HL-60 (cell line): ENCODE measurements at regions not wholly inside any gene's neighbourhood (a gene's known extent, or its start where the extent isn't known, plus 50 kb on each side); places are given as distances from the start of the nearest gene placed in this dataset.

Experiments
- DNase-seq, 2 experiments: peaks; one replicate each; pipeline ENCODE4 v3.0.0-alpha.2; 2010 to 2020; ENCODE audit warnings: low read depth in 1 of 2, low spot score in 1 of 2
- H3K27ac ChIP-seq: fragments of 250-450 bp; sonication (Bioruptor Pico); replicated peaks from 2 replicates; pipeline ENCODE4 v1.5.1; 2020; ENCODE audit warnings: mild to moderate bottlenecking, moderate library complexity
- H3K27me3 ChIP-seq: fragments of 250-450 bp; sonication (Bioruptor Pico); 2 replicates; pipeline ENCODE4 v1.5.1; 2021; ENCODE audit warnings: mild to moderate bottlenecking, moderate library complexity; ENCODE audit not compliant: insufficient read depth, poor library complexity, severe bottlenecking
- H3K4me3 ChIP-seq: replicated peaks from 2 replicates; pipeline ENCODE4 v1.5.1; 2011; ENCODE audit warnings: mild to moderate bottlenecking, control low read depth, low read length; ENCODE audit not compliant: insufficient read depth
- GABPA ChIP-seq: IDR thresholded peaks from 2 replicates; pipeline ENCODE4 v1.6.1; 2012; ENCODE audit warnings: low read depth
- POLR2AphosphoS5 ChIP-seq: IDR thresholded peaks from 2 replicates; pipeline ENCODE4 v1.6.1; 2012; ENCODE audit warnings: low read depth
- SPI1 ChIP-seq: IDR thresholded peaks from 2 replicates; pipeline ENCODE4 v1.6.1; 2012; ENCODE audit warnings: low read depth, mild to moderate bottlenecking, borderline replicate concordance
- TF ChIP-seq, protein P1 (sequence below): IDR thresholded peaks from 2 replicates; pipeline ENCODE4 v1.6.1; 2012; ENCODE audit warnings: low read depth; ENCODE audit not compliant: insufficient replicate concordance
- TF ChIP-seq, protein P2 (sequence below): IDR thresholded peaks from one replicate; pipeline ENCODE4 v1.5.1; 2011; ENCODE audit warnings: low read length, control low read depth, inconsistent platforms; ENCODE audit not compliant: insufficient read depth

DNA sequence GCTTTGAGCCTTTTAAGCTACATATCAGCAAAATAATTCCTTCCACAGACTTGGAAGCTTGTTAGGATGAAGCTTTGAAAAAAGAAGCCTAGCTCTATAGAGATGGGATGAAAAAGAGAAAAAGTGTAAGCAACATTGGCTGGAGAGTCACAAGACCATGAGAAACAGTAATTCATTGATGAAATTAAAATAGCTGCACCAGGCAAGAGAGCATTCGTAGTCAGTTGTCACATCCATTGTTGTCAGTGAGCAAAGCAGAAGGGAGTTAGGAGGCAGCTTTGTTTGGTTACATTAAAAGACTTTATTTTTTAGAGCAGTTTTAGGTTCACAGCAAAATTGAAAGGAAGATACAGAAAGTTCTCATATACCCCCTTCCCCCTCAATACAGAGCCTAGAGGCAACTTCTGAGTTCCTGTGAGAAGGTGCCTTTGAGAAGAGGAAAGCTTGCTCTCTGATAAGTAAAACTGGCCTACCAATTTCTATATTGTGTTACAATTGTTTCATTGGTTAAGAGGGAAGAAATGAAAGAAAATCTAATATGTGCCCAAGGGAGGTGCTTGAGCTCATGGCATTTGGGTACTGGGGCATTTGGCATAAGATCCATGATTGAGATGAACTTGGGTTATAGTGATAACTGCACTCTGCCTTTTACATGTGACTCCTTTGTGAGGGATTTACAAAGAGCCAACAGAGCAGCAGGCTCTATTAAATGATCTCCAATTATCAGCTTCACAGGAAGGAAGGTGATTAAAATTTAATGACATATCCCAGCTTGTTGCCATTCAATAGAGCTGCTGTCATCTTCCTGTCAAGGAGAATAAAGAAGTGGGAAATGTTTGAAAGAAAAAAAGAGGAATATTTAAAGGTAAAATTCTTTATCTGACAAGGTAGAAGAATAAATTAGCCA, 361.3 kb upstream of the TMTC1 start:
- Histone ChIP-seq H3K27me3 (no peaks in the 10 kb centered on the region), H3K27ac (no peak overlapping the region), H3K4me3 (no peak overlapping the region)
- TF ChIP-seq, protein P1, sequence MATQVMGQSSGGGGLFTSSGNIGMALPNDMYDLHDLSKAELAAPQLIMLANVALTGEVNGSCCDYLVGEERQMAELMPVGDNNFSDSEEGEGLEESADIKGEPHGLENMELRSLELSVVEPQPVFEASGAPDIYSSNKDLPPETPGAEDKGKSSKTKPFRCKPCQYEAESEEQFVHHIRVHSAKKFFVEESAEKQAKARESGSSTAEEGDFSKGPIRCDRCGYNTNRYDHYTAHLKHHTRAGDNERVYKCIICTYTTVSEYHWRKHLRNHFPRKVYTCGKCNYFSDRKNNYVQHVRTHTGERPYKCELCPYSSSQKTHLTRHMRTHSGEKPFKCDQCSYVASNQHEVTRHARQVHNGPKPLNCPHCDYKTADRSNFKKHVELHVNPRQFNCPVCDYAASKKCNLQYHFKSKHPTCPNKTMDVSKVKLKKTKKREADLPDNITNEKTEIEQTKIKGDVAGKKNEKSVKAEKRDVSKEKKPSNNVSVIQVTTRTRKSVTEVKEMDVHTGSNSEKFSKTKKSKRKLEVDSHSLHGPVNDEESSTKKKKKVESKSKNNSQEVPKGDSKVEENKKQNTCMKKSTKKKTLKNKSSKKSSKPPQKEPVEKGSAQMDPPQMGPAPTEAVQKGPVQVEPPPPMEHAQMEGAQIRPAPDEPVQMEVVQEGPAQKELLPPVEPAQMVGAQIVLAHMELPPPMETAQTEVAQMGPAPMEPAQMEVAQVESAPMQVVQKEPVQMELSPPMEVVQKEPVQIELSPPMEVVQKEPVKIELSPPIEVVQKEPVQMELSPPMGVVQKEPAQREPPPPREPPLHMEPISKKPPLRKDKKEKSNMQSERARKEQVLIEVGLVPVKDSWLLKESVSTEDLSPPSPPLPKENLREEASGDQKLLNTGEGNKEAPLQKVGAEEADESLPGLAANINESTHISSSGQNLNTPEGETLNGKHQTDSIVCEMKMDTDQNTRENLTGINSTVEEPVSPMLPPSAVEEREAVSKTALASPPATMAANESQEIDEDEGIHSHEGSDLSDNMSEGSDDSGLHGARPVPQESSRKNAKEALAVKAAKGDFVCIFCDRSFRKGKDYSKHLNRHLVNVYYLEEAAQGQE, result no peak
- TF ChIP-seq POLR2AphosphoS5 (no peak), GABPA (no peak), SPI1 (no peak)
- TF ChIP-seq, protein P2, sequence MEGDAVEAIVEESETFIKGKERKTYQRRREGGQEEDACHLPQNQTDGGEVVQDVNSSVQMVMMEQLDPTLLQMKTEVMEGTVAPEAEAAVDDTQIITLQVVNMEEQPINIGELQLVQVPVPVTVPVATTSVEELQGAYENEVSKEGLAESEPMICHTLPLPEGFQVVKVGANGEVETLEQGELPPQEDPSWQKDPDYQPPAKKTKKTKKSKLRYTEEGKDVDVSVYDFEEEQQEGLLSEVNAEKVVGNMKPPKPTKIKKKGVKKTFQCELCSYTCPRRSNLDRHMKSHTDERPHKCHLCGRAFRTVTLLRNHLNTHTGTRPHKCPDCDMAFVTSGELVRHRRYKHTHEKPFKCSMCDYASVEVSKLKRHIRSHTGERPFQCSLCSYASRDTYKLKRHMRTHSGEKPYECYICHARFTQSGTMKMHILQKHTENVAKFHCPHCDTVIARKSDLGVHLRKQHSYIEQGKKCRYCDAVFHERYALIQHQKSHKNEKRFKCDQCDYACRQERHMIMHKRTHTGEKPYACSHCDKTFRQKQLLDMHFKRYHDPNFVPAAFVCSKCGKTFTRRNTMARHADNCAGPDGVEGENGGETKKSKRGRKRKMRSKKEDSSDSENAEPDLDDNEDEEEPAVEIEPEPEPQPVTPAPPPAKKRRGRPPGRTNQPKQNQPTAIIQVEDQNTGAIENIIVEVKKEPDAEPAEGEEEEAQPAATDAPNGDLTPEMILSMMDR, result no peak
- DNase-seq, result no peak

DNA sequence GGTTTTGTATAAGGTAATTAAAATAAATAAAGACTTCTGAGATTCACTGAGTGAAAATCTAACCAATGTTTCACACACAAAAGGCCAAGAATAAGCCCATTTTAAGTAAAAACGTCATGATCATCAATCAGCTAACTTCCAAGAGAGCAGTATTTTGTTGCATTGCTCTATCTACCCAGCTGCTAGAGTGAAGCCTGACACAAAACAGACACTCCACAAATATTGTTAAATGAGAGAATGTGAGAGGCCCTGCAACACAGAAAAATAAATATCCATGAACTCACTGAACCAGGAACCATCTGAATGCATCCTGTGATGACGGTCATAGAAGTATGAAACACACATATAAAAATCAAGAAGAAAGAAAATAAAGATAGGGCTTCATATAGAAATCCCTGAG, 358.6 kb upstream of the TMTC1 start:
- DNase-seq, result no peak
- TF ChIP-seq SPI1 (no peak), GABPA (no peak), POLR2AphosphoS5 (no peak)
- TF ChIP-seq, protein P1, result no peak
- TF ChIP-seq, protein P2, result no peak
- Histone ChIP-seq H3K4me3 (no peak overlapping the region), H3K27me3 (no peaks in the 10 kb centered on the region), H3K27ac (no peak overlapping the region)

DNA sequence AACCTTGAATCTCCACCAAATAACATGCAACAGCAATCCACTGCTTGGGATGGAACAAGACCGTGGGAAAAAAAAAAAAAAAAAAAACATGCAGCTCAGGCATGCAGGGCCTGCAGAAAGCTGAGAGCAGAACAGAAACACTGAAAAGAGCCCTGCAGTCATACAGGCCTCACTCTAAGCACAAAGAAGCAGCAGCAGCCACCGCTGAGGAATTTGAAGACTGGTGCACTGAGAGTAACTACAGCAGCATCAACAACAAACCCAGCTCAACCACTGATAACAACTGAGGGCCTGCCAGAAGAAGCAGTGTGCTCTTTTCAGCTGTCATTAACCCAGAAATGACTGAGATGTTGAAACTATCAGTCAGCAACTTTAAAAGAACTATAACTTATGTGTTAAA, 354.7 kb upstream of the TMTC1 start:
- DNase-seq, result no peak
- Histone ChIP-seq H3K27ac (no peak overlapping the region), H3K4me3 (no peak overlapping the region), H3K27me3 (no peaks in the 10 kb centered on the region)
- no peak for TF ChIP-seq GABPA
- TF ChIP-seq SPI1, result no peak
- no peak for TF ChIP-seq POLR2AphosphoS5
- TF ChIP-seq, protein P1, result no peak
- TF ChIP-seq, protein P2, result no peak
